ENCODE measurements at regions not wholly inside any gene's neighbourhood (a gene's known extent, or its start where the extent isn't known, plus 50 kb on each side); places are given as distances from the start of the nearest gene placed in this dataset.

DNA sequence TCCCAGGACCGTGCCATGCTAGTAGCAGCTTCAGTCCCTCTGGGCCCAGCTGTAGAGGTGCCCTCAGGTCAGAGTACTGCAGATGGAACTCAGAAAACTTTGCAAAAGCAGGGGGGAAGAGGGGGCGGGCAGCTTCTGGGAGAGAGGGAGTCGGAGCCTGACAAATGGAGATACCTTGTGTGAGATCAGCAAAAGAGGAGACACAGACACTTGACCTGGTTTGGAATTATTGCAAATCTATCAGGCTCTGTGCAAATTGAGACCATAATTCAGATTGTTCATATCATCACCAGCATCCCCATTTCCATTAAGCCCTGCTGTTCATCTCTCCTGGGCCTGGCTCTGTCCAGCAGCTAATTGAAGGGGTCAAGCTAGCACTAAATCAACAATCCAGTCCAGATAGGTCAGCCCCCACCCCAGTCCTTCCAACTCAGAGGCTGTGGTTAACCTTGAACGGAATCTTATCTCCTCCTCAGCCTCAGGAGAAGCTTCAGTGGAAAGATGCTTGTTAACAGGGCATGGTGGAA lies 292.6 kb upstream of the PLET1 start:
- TF ChIP-seq PAX5 (IDR thresholded peaks at IDR 0.05; ENCODE audit: insufficient read depth, low read length, severe bottlenecking) (no peak), TAF1 (IDR thresholded peaks at IDR 0.05; ENCODE audit: low read depth, low read length) (no peak), POLR2A (IDR thresholded peaks at IDR 0.05; ENCODE audit: low read depth, low read length) (no peak), POLR2AphosphoS5 (IDR thresholded peaks at IDR 0.05; ENCODE audit: low read depth, low read length) (no peak)

Data from GM12891 (cell line).